WTC11 (cell line): ENCODE measurements at regions not wholly inside any gene's neighbourhood (a gene's known extent, or its start where the extent isn't known, plus 50 kb on each side); places are given as distances from the start of the nearest gene placed in this dataset.

ENCODE experiments used
- CBFB ChIP-seq: sonication (generic); formaldehyde crosslinking; IDR thresholded peaks from 2 replicates; pipeline ENCODE4 v1.8.1; 2022; ENCODE audit warnings: mild to moderate bottlenecking, low read depth, missing genetic modification reagents
- ELF4 ChIP-seq: sonication (generic); formaldehyde crosslinking; IDR thresholded peaks from 2 replicates; pipeline ENCODE4 v1.8.1; 2022; ENCODE audit warnings: low read depth, mild to moderate bottlenecking, moderate library complexity, missing genetic modification reagents
- MAX ChIP-seq: sonication (generic); formaldehyde crosslinking; IDR thresholded peaks from 2 replicates; pipeline ENCODE4 v1.8.0; 2022; ENCODE audit warnings: mild to moderate bottlenecking, missing genetic modification reagents
- NFYB ChIP-seq: sonication (generic); formaldehyde crosslinking; conservative IDR thresholded peaks from 2 replicates; pipeline ENCODE4 v1.8.0; 2022; ENCODE audit warnings: low read depth, missing genetic modification reagents
- TF ChIP-seq, protein P1 (sequence below): fragments of 200-600 bp; IDR thresholded peaks from 2 replicates; pipeline ENCODE4 v1.8.0; 2022; ENCODE audit warnings: antibody characterized with exemption
- TF ChIP-seq, protein P2 (sequence below): sonication (generic); formaldehyde crosslinking; IDR thresholded peaks from 2 replicates; pipeline ENCODE4 v1.8.0; 2022; ENCODE audit warnings: mild to moderate bottlenecking, missing genetic modification reagents

GRCh38 chr6:135572051-135572450, 74.5 kb upstream of the AHI1 start:
- TF ChIP-seq NFYB: no peak
- TF ChIP-seq, protein P1, sequence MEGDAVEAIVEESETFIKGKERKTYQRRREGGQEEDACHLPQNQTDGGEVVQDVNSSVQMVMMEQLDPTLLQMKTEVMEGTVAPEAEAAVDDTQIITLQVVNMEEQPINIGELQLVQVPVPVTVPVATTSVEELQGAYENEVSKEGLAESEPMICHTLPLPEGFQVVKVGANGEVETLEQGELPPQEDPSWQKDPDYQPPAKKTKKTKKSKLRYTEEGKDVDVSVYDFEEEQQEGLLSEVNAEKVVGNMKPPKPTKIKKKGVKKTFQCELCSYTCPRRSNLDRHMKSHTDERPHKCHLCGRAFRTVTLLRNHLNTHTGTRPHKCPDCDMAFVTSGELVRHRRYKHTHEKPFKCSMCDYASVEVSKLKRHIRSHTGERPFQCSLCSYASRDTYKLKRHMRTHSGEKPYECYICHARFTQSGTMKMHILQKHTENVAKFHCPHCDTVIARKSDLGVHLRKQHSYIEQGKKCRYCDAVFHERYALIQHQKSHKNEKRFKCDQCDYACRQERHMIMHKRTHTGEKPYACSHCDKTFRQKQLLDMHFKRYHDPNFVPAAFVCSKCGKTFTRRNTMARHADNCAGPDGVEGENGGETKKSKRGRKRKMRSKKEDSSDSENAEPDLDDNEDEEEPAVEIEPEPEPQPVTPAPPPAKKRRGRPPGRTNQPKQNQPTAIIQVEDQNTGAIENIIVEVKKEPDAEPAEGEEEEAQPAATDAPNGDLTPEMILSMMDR: no peak
- TF ChIP-seq ELF4 (CRISPR knock-in tag): no peak
- no peak for TF ChIP-seq MAX
- TF ChIP-seq, protein P2, sequence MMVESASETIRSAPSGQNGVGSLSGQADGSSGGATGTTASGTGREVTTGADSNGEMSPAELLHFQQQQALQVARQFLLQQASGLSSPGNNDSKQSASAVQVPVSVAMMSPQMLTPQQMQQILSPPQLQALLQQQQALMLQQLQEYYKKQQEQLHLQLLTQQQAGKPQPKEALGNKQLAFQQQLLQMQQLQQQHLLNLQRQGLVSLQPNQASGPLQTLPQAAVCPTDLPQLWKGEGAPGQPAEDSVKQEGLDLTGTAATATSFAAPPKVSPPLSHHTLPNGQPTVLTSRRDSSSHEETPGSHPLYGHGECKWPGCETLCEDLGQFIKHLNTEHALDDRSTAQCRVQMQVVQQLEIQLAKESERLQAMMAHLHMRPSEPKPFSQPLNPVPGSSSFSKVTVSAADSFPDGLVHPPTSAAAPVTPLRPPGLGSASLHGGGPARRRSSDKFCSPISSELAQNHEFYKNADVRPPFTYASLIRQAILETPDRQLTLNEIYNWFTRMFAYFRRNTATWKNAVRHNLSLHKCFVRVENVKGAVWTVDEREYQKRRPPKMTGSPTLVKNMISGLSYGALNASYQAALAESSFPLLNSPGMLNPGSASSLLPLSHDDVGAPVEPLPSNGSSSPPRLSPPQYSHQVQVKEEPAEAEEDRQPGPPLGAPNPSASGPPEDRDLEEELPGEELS (CRISPR knock-in tag): no peak
- TF ChIP-seq CBFB: no peak
